H9 (cell line): ENCODE measurements at regions not wholly inside any gene's neighbourhood (a gene's known extent, or its start where the extent isn't known, plus 50 kb on each side); places are given as distances from the start of the nearest gene placed in this dataset.

ENCODE experiments used
- DNase-seq: peaks from one replicate; pipeline ENCODE4 v3.0.0-alpha.2; 2017
- H2AFZ ChIP-seq: one replicate; pipeline ENCODE4 v1.6.1; 2013; ENCODE audit warnings: mild to moderate bottlenecking, low read length, control low read depth, moderate library complexity
- H2AK5ac ChIP-seq: 2 replicates; pipeline ENCODE4 v1.6.1; 2013; ENCODE audit warnings: low read length, control low read depth, mixed read lengths; ENCODE audit not compliant: insufficient read length
- H2BK120ac ChIP-seq: one replicate; pipeline ENCODE4 v1.6.1; 2013; ENCODE audit warnings: low read depth, mild to moderate bottlenecking, low read length, control low read depth, inconsistent platforms; ENCODE audit not compliant: poor library complexity, severe bottlenecking
- H2BK12ac ChIP-seq: 2 replicates; pipeline ENCODE4 v1.6.1; 2013; ENCODE audit warnings: low read length, control low read depth, mixed read lengths, low read depth; ENCODE audit not compliant: insufficient read length
- H2BK15ac ChIP-seq: 2 replicates; pipeline ENCODE4 v1.6.1; 2013; ENCODE audit warnings: low read depth, low read length, control low read depth
- H2BK20ac ChIP-seq: one replicate; pipeline ENCODE4 v1.6.1; 2013; ENCODE audit warnings: low read depth, mild to moderate bottlenecking, low read length, control low read depth, inconsistent platforms; ENCODE audit not compliant: poor library complexity, severe bottlenecking
- H2BK5ac ChIP-seq: 2 replicates; pipeline ENCODE4 v1.6.1; 2013; ENCODE audit warnings: low read length, control low read depth, mixed read lengths; ENCODE audit not compliant: insufficient read length
- H3K14ac ChIP-seq: 2 replicates; pipeline ENCODE4 v1.6.1; 2013; ENCODE audit warnings: low read length, control low read depth; ENCODE audit not compliant: insufficient read depth
- H3K18ac ChIP-seq: 2 replicates; pipeline ENCODE4 v1.6.1; 2013; ENCODE audit warnings: low read depth, mild to moderate bottlenecking, mixed read lengths, low read length, control low read depth; ENCODE audit not compliant: insufficient read length
- H3K23ac ChIP-seq: 2 replicates; pipeline ENCODE4 v1.6.1; 2013; ENCODE audit warnings: low read length, control low read depth, mixed read lengths, low read depth; ENCODE audit not compliant: insufficient read length
- H3K23me2 ChIP-seq: 2 replicates; pipeline ENCODE4 v1.6.1; 2013; ENCODE audit warnings: low read depth, mild to moderate bottlenecking, mixed read lengths, low read length, control low read depth; ENCODE audit not compliant: insufficient read length, poor library complexity, severe bottlenecking
- H3K27ac ChIP-seq: 2 replicates; pipeline ENCODE4 v1.5.1; 2013; ENCODE audit warnings: low read length, control low read depth, mixed read lengths, low read depth; ENCODE audit not compliant: insufficient read length
- H3K27me3 ChIP-seq: 2 replicates; pipeline ENCODE4 v1.6.1; 2013; ENCODE audit warnings: low read length, control low read depth, inconsistent platforms; ENCODE audit not compliant: insufficient read depth
- H3K4ac ChIP-seq: 2 replicates; pipeline ENCODE4 v1.6.1; 2013; ENCODE audit warnings: low read depth, mild to moderate bottlenecking, control low read depth, inconsistent platforms, low read length, moderate library complexity
- H3K4me1 ChIP-seq: 2 replicates; pipeline ENCODE4 v1.6.1; 2013; ENCODE audit warnings: low read length, control low read depth, inconsistent platforms; ENCODE audit not compliant: insufficient read depth
- H3K4me2 ChIP-seq: 2 replicates; pipeline ENCODE4 v1.6.1; 2013; ENCODE audit warnings: low read length, control low read depth, mixed read lengths; ENCODE audit not compliant: insufficient read length, insufficient read depth
- H3K56ac ChIP-seq: 2 replicates; pipeline ENCODE4 v1.6.1; 2013; ENCODE audit warnings: low read depth, mild to moderate bottlenecking, mixed read lengths, low read length, control low read depth; ENCODE audit not compliant: insufficient read length
- H3K79me1 ChIP-seq: 2 replicates; pipeline ENCODE4 v1.6.1; 2013; ENCODE audit warnings: low read depth, mild to moderate bottlenecking, moderate library complexity, low read length, control low read depth, inconsistent platforms; ENCODE audit not compliant: insufficient read depth, poor library complexity, severe bottlenecking
- H3K79me2 ChIP-seq: 2 replicates; pipeline ENCODE4 v1.6.1; 2013; ENCODE audit warnings: low read length, control low read depth, inconsistent platforms; ENCODE audit not compliant: insufficient read depth
- H3K9ac ChIP-seq: 2 replicates; pipeline ENCODE4 v1.6.1; 2013; ENCODE audit warnings: low read length, control low read depth, mixed read lengths; ENCODE audit not compliant: insufficient read length; ENCODE audit errors: extremely low read depth
- H3K9me3 ChIP-seq: one replicate; pipeline ENCODE4 v1.6.1; 2013; ENCODE audit warnings: low read depth, low read length, inconsistent platforms; ENCODE audit not compliant: control insufficient read depth
- H3T11ph ChIP-seq: one replicate; pipeline ENCODE4 v1.6.1; 2013; ENCODE audit warnings: mild to moderate bottlenecking, low read length, control low read depth, inconsistent platforms
- H4K20me1 ChIP-seq: one replicate; pipeline ENCODE4 v1.6.1; 2013; ENCODE audit not compliant: control insufficient read depth, insufficient read length, insufficient read depth
- H4K5ac ChIP-seq: 2 replicates; pipeline ENCODE4 v1.6.1; 2013; ENCODE audit warnings: low read depth, mild to moderate bottlenecking, mixed read lengths, low read length, control low read depth; ENCODE audit not compliant: insufficient read length
- H4K8ac ChIP-seq: replicated peaks from 2 replicates; pipeline ENCODE4 v1.6.1; 2013; ENCODE audit warnings: low read length, control low read depth, mixed read lengths, low read depth; ENCODE audit not compliant: insufficient read length
- H4K91ac ChIP-seq: 2 replicates; pipeline ENCODE4 v1.6.1; 2013; ENCODE audit warnings: low read depth, mild to moderate bottlenecking, moderate library complexity, mixed read lengths, low read length, control low read depth; ENCODE audit not compliant: insufficient read length
- H3K27ac Mint-ChIP-seq, 3 experiments: 2 replicates in 2 of 3; 3 replicates in 1 of 3; pipeline ENCODE4 v1.8.0; 2020 to 2021; ENCODE audit warnings: mixed read lengths in 3 of 3, mild to moderate bottlenecking in 1 of 3, moderate library complexity in 1 of 3
- H3K27me3 Mint-ChIP-seq: 2 replicates; pipeline ENCODE4 v1.8.0; 2021; ENCODE audit warnings: low read depth, mild to moderate bottlenecking, moderate library complexity, mixed read lengths
- H3K36me3 Mint-ChIP-seq, 3 experiments: 2 replicates in 2 of 3; 3 replicates in 1 of 3; pipeline ENCODE4 v1.8.0; 2020 to 2021; ENCODE audit warnings: low read depth in 3 of 3, mixed read lengths in 3 of 3; ENCODE audit not compliant: insufficient read depth in 1 of 3
- H3K4me1 Mint-ChIP-seq, 2 experiments: 2 replicates each; pipeline ENCODE4 v1.8.0; 2020; ENCODE audit warnings: mixed read lengths in 2 of 2
- H3K4me3 Mint-ChIP-seq, 2 experiments: 2 replicates in 1 of 2; 3 replicates in 1 of 2; pipeline ENCODE4 v1.8.0; 2020 to 2021; ENCODE audit warnings: mild to moderate bottlenecking in 2 of 2, mixed read lengths in 2 of 2, moderate library complexity in 1 of 2
- H3K9me3 Mint-ChIP-seq, 2 experiments: 2 replicates in 1 of 2; 3 replicates in 1 of 2; pipeline ENCODE4 v1.8.0; 2020; ENCODE audit warnings: mild to moderate bottlenecking in 2 of 2, mixed read lengths in 2 of 2, moderate library complexity in 1 of 2
- WGBS: extraction: QIAGEN DNeasy Blood & Tissue Kit; methylation state at CpG from one replicate; pipeline ENCODE4 v1.1.7; 2013; ENCODE audit warnings: missing lambda C conversion rate, low lambda C conversion rate, mixed read lengths; ENCODE audit not compliant: insufficient read length; ENCODE audit errors: extremely low coverage; 5-methylcytosine and 5-hydroxymethylcytosine counted together
- TF ChIP-seq, protein P1 (sequence below): fragments of 200-600 bp; sonication (generic); conservative IDR thresholded peaks from 3 replicates; pipeline ENCODE4 v1.8.0; 2021; ENCODE audit warnings: antibody characterized with exemption, mild to moderate bottlenecking

GRCh38 chr5:175113947-175114346 is 330.0 kb downstream of the DRD1 start:
- no peak for DNase-seq
- Histone ChIP-seq H3K27ac (no peak overlapping the region), H3K4me2 (no peak overlapping the region), H3K4me1 (peaks cover 3% of the 10 kb centered on the region; the same call in 1 of the 2 replicates), H2AK5ac (no peak overlapping the region), H3K27me3 (no peaks in the 10 kb centered on the region; the same call in 1 of the 2 replicates), H3K79me2 (no peaks in the 10 kb centered on the region), H3K9ac (no peak overlapping the region), H2AFZ (no peak overlapping the region), H3K79me1 (no peaks in the 10 kb centered on the region), H2BK120ac (no peak overlapping the region), H3T11ph (no peak overlapping the region), H2BK12ac (no peak overlapping the region), H4K20me1 (no peaks in the 10 kb centered on the region), H2BK20ac (no peak overlapping the region), H3K14ac (no peak overlapping the region), H2BK15ac (no peak overlapping the region), H3K56ac (no peak overlapping the region), H3K23me2 (no peaks in the 10 kb centered on the region), H3K18ac (no peak overlapping the region), H3K9me3 (no peaks in the 10 kb centered on the region), H2BK5ac (no peak overlapping the region), H4K5ac (no peak overlapping the region), H4K91ac (no peak overlapping the region), H4K8ac (no peak overlapping the region), H3K4ac (no peak overlapping the region), H3K23ac (no peak overlapping the region)
- Mint-ChIP-seq H3K36me3 (peaks cover 8 to 10% (median 8%) of the 10 kb centered on the region in 3 experiments), H3K9me3 (peaks cover 12 to 13% of the 10 kb centered on the region in 2 experiments), H3K27ac (no peak overlapping the region), H3K4me3 (no peak overlapping the region), H3K27me3 (peaks cover 14% of the 10 kb centered on the region), H3K4me1 (peaks cover 24 to 30% of the 10 kb centered on the region in 2 experiments)
- WGBS = no CpG with 5 or more reads among the region's 2 CpGs
- TF ChIP-seq, protein P1, sequence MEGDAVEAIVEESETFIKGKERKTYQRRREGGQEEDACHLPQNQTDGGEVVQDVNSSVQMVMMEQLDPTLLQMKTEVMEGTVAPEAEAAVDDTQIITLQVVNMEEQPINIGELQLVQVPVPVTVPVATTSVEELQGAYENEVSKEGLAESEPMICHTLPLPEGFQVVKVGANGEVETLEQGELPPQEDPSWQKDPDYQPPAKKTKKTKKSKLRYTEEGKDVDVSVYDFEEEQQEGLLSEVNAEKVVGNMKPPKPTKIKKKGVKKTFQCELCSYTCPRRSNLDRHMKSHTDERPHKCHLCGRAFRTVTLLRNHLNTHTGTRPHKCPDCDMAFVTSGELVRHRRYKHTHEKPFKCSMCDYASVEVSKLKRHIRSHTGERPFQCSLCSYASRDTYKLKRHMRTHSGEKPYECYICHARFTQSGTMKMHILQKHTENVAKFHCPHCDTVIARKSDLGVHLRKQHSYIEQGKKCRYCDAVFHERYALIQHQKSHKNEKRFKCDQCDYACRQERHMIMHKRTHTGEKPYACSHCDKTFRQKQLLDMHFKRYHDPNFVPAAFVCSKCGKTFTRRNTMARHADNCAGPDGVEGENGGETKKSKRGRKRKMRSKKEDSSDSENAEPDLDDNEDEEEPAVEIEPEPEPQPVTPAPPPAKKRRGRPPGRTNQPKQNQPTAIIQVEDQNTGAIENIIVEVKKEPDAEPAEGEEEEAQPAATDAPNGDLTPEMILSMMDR = no peak
